Colonic mucosa (tissue), 4 donors: ENCODE measurements at regions not wholly inside any gene's neighbourhood (a gene's known extent, or its start where the extent isn't known, plus 50 kb on each side); places are given as distances from the start of the nearest gene placed in this dataset.

ENCODE experiments used
- DNase-seq: peaks from one replicate; pipeline ENCODE4 v3.0.0-alpha.2; 2020
- H3K27ac ChIP-seq: fragments of 200-600 bp; one replicate; pipeline ENCODE4 v1.8.0; 2021
- H3K27me3 ChIP-seq: fragments of 200-600 bp; one replicate; pipeline ENCODE4 v1.8.0; 2021
- H3K36me3 ChIP-seq: fragments of 200-600 bp; one replicate; pipeline ENCODE4 v1.8.0; 2021
- H3K4me1 ChIP-seq: fragments of 200-600 bp; one replicate; pipeline ENCODE4 v1.8.0; 2021; ENCODE audit warnings: mild to moderate bottlenecking
- H3K4me3 ChIP-seq: fragments of 200-600 bp; one replicate; pipeline ENCODE4 v1.8.0; 2021
- H3K9ac ChIP-seq, 2 donors: one replicate each; pipeline ENCODE4 v1.7.0; 2013; ENCODE audit warnings: control low read depth in 2 of 2, low read depth in 2 of 2, low read length in 2 of 2
- H3K9me3 ChIP-seq: fragments of 200-600 bp; one replicate; pipeline ENCODE4 v1.8.0; 2021
- CTCF ChIP-seq: fragments of 200-600 bp; IDR thresholded peaks from one replicate; pipeline ENCODE4 v1.8.0; 2022; ENCODE audit warnings: antibody characterized with exemption, mild to moderate bottlenecking
- intact Hi-C: fragments of 100-400 bp; cut with DNase I; formaldehyde crosslinking; loops from one replicate; pipeline ENCODE4 v1.14.1; 2022
- donor health status: healthy.
- donor health status: DM: no; HTN: no; CAD: no.
- donor health status: DM: no; HTN: no; CAD: no.

GRCh38 chr2:19031642-19032041 lies 326.8 kb downstream of the OSR1 start:
- H3K27ac ChIP-seq, result no peak overlapping the region
- H3K27me3 ChIP-seq, result no peaks in the 10 kb centered on the region
- intact Hi-C loops, result no loop called here
- no peaks in the 10 kb centered on the region for H3K9me3 ChIP-seq
- H3K36me3 ChIP-seq, result no peaks in the 10 kb centered on the region
- no peak overlapping the region for H3K4me3 ChIP-seq
- no peak for DNase-seq
- no peaks in the 10 kb centered on the region for H3K4me1 ChIP-seq
- no peak overlapping the region for H3K9ac ChIP-seq
- no peak for TF ChIP-seq CTCF

GRCh38 chr2:19029655-19030054 lies 328.8 kb downstream of the OSR1 start:
- H3K27me3 ChIP-seq, result no peaks in the 10 kb centered on the region
- no peaks in the 10 kb centered on the region for H3K4me1 ChIP-seq
- no peaks in the 10 kb centered on the region for H3K36me3 ChIP-seq
- H3K9me3 ChIP-seq, result no peaks in the 10 kb centered on the region
- TF ChIP-seq CTCF, result no peak
- intact Hi-C loops, result no loop called here
- no peak for DNase-seq
- H3K4me3 ChIP-seq, result no peak overlapping the region
- H3K9ac ChIP-seq, result no peak overlapping the region
- H3K27ac ChIP-seq, result no peak overlapping the region

GRCh38 chr2:19028587-19029375 lies 329.6 kb downstream of the OSR1 start:
- DNase-seq, result no peak
- H3K4me1 ChIP-seq, result no peaks in the 10 kb centered on the region
- no peak for TF ChIP-seq CTCF
- intact Hi-C loops, result no loop called here
- no peaks in the 10 kb centered on the region for H3K27me3 ChIP-seq
- H3K36me3 ChIP-seq, result no peaks in the 10 kb centered on the region
- no peak overlapping the region for H3K9ac ChIP-seq
- no peaks in the 10 kb centered on the region for H3K9me3 ChIP-seq
- no peak overlapping the region for H3K4me3 ChIP-seq
- H3K27ac ChIP-seq, result no peak overlapping the region

- no peak for DNase-seq
- no peak overlapping the region for H3K9ac ChIP-seq
- H3K27ac ChIP-seq, result no peak overlapping the region
- no peaks in the 10 kb centered on the region for H3K9me3 ChIP-seq
- no peak for TF ChIP-seq CTCF
- intact Hi-C loops, result no loop called here
- H3K27me3 ChIP-seq, result no peaks in the 10 kb centered on the region
- no peaks in the 10 kb centered on the region for H3K4me1 ChIP-seq
- no peak overlapping the region for H3K4me3 ChIP-seq
- no peaks in the 10 kb centered on the region for H3K36me3 ChIP-seq
These were observed 330.8 kb downstream of the OSR1 start for GRCh38 chr2:19027626-19028025.

GRCh38 chr2:19026261-19026660 lies 332.2 kb downstream of the OSR1 start:
- H3K4me1 ChIP-seq, result no peaks in the 10 kb centered on the region
- no peak overlapping the region for H3K4me3 ChIP-seq
- H3K9ac ChIP-seq, result no peak overlapping the region
- H3K27ac ChIP-seq, result no peak overlapping the region
- H3K36me3 ChIP-seq, result no peaks in the 10 kb centered on the region
- TF ChIP-seq CTCF, result no peak
- H3K9me3 ChIP-seq, result no peaks in the 10 kb centered on the region
- DNase-seq, result no peak
- no peaks in the 10 kb centered on the region for H3K27me3 ChIP-seq
- intact Hi-C loops, result no loop called here
